T-cell (primary cell): ENCODE measurements at regions not wholly inside any gene's neighbourhood (a gene's known extent, or its start where the extent isn't known, plus 50 kb on each side); places are given as distances from the start of the nearest gene placed in this dataset.

Experiments
- ATAC-seq, 4 experiments: fragments of 200-7000 bp in 3 of 4; fragments of 150-1000 bp in 1 of 4; cut with Tn5 transposase; replicated peaks in 1 of 4; 1 replicate in 3 of 4; 2 replicates in 1 of 4; pipeline ENCODE4 v1.10.0; 2021; ENCODE audit warnings: moderate library complexity in 3 of 4, mild to moderate bottlenecking in 2 of 4, moderate number of reproducible peaks in 1 of 4
- CTCF ChIA-PET, 2 donors: fragments of 300-600 bp; sonication (Branson Sonifier 250); formaldehyde crosslinking; loops; one replicate each; lab custom pipeline; 2022; ENCODE audit warnings: antibody characterized with exemption in 2 of 2; lab: Charles Lee
- POLR2A ChIA-PET, 2 donors: fragments of 300-600 bp; sonication (Branson Sonifier 250); formaldehyde crosslinking; loops; one replicate each; lab custom pipeline; 2022; ENCODE audit warnings: antibody characterized with exemption in 2 of 2; lab: Charles Lee
- DNase-seq, 35 experiments: peaks; one replicate each; pipeline versions ENCODE4 v3.0.0 to v3.0.0-alpha.2; 2013 to 2023
- H3K27ac ChIP-seq: one replicate; pipeline ENCODE4 v1.5.1; 2013; ENCODE audit warnings: low read length
- H3K27me3 ChIP-seq, 2 experiments: replicated peaks in 1 of 2; 1 replicate in 1 of 2; 2 replicates in 1 of 2; pipeline versions ENCODE4 v1.6.1 to v1.7.0; 2013; ENCODE audit warnings: low read length in 1 of 2, mixed read lengths in 1 of 2; ENCODE audit not compliant: control insufficient read depth in 2 of 2, insufficient read depth in 2 of 2; ENCODE audit errors: extremely low read depth in 1 of 2
- H3K36me3 ChIP-seq, 2 donors: 1 replicate in 1 of 2; 2 replicates in 1 of 2; pipeline versions ENCODE4 v1.6.1 to v1.7.0; 2013; ENCODE audit warnings: low read length in 1 of 2; ENCODE audit not compliant: control insufficient read depth in 2 of 2, insufficient read depth in 1 of 2; ENCODE audit errors: extremely low read depth in 1 of 2
- H3K4me1 ChIP-seq, 2 experiments: 1 replicate in 1 of 2; 2 replicates in 1 of 2; pipeline versions ENCODE4 v1.6.1 to v1.7.0; 2013; ENCODE audit warnings: low read length in 2 of 2, mixed read lengths in 1 of 2; ENCODE audit not compliant: insufficient read depth in 2 of 2, control insufficient read depth in 1 of 2; ENCODE audit errors: extremely low read depth in 1 of 2
- H3K4me3 ChIP-seq, 2 donors: 1 replicate in 1 of 2; 2 replicates in 1 of 2; pipeline versions ENCODE4 v1.5.1 to v1.7.0; 2013; ENCODE audit warnings: mild to moderate bottlenecking in 2 of 2, low read length in 1 of 2, moderate library complexity in 1 of 2; ENCODE audit not compliant: control insufficient read depth in 1 of 2; ENCODE audit errors: extremely low read depth in 1 of 2
- H3K9me3 ChIP-seq: 2 replicates; pipeline ENCODE4 v1.7.0; 2013
- H3K27ac Mint-ChIP-seq, 2 donors: one replicate each; pipeline ENCODE4 v1.8.0; 2020 to 2021; ENCODE audit warnings: mild to moderate bottlenecking in 2 of 2, mixed read lengths in 2 of 2
- H3K27me3 Mint-ChIP-seq, 2 donors: one replicate each; pipeline ENCODE4 v1.8.0; 2021 to 2022; ENCODE audit warnings: mixed read lengths in 2 of 2
- H3K36me3 Mint-ChIP-seq: one replicate; pipeline ENCODE4 v1.8.0; 2021; ENCODE audit warnings: mixed read lengths
- H3K4me1 Mint-ChIP-seq, 3 donors: one replicate each; pipeline ENCODE4 v1.8.0; 2020 to 2022; ENCODE audit warnings: mixed read lengths in 3 of 3, mild to moderate bottlenecking in 1 of 3
- H3K4me3 Mint-ChIP-seq, 3 donors: one replicate each; pipeline ENCODE4 v1.8.0; 2020 to 2022; ENCODE audit warnings: mild to moderate bottlenecking in 3 of 3, mixed read lengths in 3 of 3, moderate library complexity in 3 of 3
- H3K9me3 Mint-ChIP-seq, 3 donors: one replicate each; pipeline ENCODE4 v1.8.0; 2020 to 2022; ENCODE audit warnings: mixed read lengths in 3 of 3
- WGBS: methylation state at CpG from one replicate; pipeline ENCODE4 v1.1.5; 2013; ENCODE audit warnings: missing lambda C conversion rate; ENCODE audit not compliant: insufficient coverage; 5-methylcytosine and 5-hydroxymethylcytosine counted together

- Histone ChIP-seq H3K27me3 (no peaks in the 10 kb centered on the region), H3K9me3 (no peaks in the 10 kb centered on the region), H3K27ac (no peak overlapping the region), H3K36me3 (no peaks in the 10 kb centered on the region), H3K4me3 (no peak overlapping the region), H3K4me1 (no peaks in the 10 kb centered on the region)
- no peaks in the 10 kb centered on the region for H3K27me3 Mint-ChIP-seq
- ChIA-PET POLR2A (no interaction called here), CTCF (no interaction called here)
- no peak for ATAC-seq
- no peak for DNase-seq
- H3K4me1 Mint-ChIP-seq: no peaks in the 10 kb centered on the region
- no peak overlapping the region for H3K27ac Mint-ChIP-seq
- H3K9me3 Mint-ChIP-seq: peaks cover 0 to 15% (median 7%) of the 10 kb centered on the region in 3 donors
- no peaks in the 10 kb centered on the region for H3K36me3 Mint-ChIP-seq
- H3K4me3 Mint-ChIP-seq: no peak overlapping the region
Observed at GRCh38 chr13:62595976-62596375, 1180.3 kb upstream of the PCDH20 start.

GRCh38 chr13:62593804-62594203 is 1178.2 kb upstream of the PCDH20 start:
- no peaks in the 10 kb centered on the region for H3K9me3 ChIP-seq
- peaks cover 6 to 22% (median 10%) of the 10 kb centered on the region in 3 donors for H3K9me3 Mint-ChIP-seq
- no peak overlapping the region for H3K4me3 Mint-ChIP-seq
- no peak for DNase-seq
- H3K27me3 ChIP-seq: no peaks in the 10 kb centered on the region
- H3K4me1 Mint-ChIP-seq: no peaks in the 10 kb centered on the region
- 83% methylated on average over 1 of the region's 2 CpGs for WGBS
- H3K27ac ChIP-seq: no peak overlapping the region
- no peak overlapping the region for H3K4me3 ChIP-seq
- ChIA-PET CTCF (no interaction called here), POLR2A (no interaction called here)
- H3K36me3 Mint-ChIP-seq: no peaks in the 10 kb centered on the region
- no peak for ATAC-seq
- no peak overlapping the region for H3K27ac Mint-ChIP-seq
- H3K4me1 ChIP-seq: no peaks in the 10 kb centered on the region
- H3K36me3 ChIP-seq: no peaks in the 10 kb centered on the region
- no peaks in the 10 kb centered on the region for H3K27me3 Mint-ChIP-seq

- DNase-seq (no peak), ATAC-seq (no peak)
- Mint-ChIP-seq H3K4me3 (no peak overlapping the region), H3K27ac (no peak overlapping the region), H3K4me1 (no peaks in the 10 kb centered on the region), H3K36me3 (no peaks in the 10 kb centered on the region), H3K27me3 (no peaks in the 10 kb centered on the region), H3K9me3 (peaks cover 0 to 8% (median 4%) of the 10 kb centered on the region in 3 donors)
- no peaks in the 10 kb centered on the region for H3K4me1 ChIP-seq
- 71% methylated on average over 1 of the region's 2 CpGs for WGBS
- POLR2A ChIA-PET: no interaction called here
- no peak overlapping the region for H3K4me3 ChIP-seq
- CTCF ChIA-PET: no interaction called here
- no peaks in the 10 kb centered on the region for H3K36me3 ChIP-seq
- no peaks in the 10 kb centered on the region for H3K27me3 ChIP-seq
- no peak overlapping the region for H3K27ac ChIP-seq
- H3K9me3 ChIP-seq: no peaks in the 10 kb centered on the region
Observed at GRCh38 chr13:62583466-62583865, 1167.8 kb upstream of the PCDH20 start.

GRCh38 chr13:62578402-62578801 is 1162.8 kb upstream of the PCDH20 start:
- Mint-ChIP-seq H3K4me1 (no peaks in the 10 kb centered on the region), H3K36me3 (no peaks in the 10 kb centered on the region), H3K27me3 (no peaks in the 10 kb centered on the region), H3K9me3 (peaks cover 0 to 24% (median 4%) of the 10 kb centered on the region in 3 donors), H3K27ac (no peak overlapping the region), H3K4me3 (no peak overlapping the region)
- no peak for DNase-seq
- no peak overlapping the region for H3K27ac ChIP-seq
- no peaks in the 10 kb centered on the region for H3K4me1 ChIP-seq
- ChIA-PET CTCF (no interaction called here), POLR2A (no interaction called here)
- H3K36me3 ChIP-seq: no peaks in the 10 kb centered on the region
- no peaks in the 10 kb centered on the region for H3K9me3 ChIP-seq
- H3K4me3 ChIP-seq: no peak overlapping the region
- H3K27me3 ChIP-seq: no peaks in the 10 kb centered on the region
- no peak for ATAC-seq

- no peaks in the 10 kb centered on the region for H3K4me1 Mint-ChIP-seq
- H3K36me3 Mint-ChIP-seq: no peaks in the 10 kb centered on the region
- no peak overlapping the region for H3K4me3 Mint-ChIP-seq
Observed at GRCh38 chr13:62564770-62565169, 1149.1 kb upstream of the PCDH20 start.

GRCh38 chr13:62563251-62563650 is 1147.6 kb upstream of the PCDH20 start:
- H3K4me1 Mint-ChIP-seq: no peaks in the 10 kb centered on the region
- CTCF ChIA-PET: no interaction called here
- H3K27ac Mint-ChIP-seq: no peak overlapping the region
- DNase-seq: no peak
- H3K4me3 ChIP-seq: no peak overlapping the region
- ATAC-seq: no peak
- no peaks in the 10 kb centered on the region for H3K4me1 ChIP-seq
- no peak overlapping the region for H3K27ac ChIP-seq
- H3K9me3 Mint-ChIP-seq: peaks cover 4 to 17% (median 15%) of the 10 kb centered on the region in 3 donors
- no peaks in the 10 kb centered on the region for H3K27me3 ChIP-seq
- no peaks in the 10 kb centered on the region for H3K9me3 ChIP-seq
- no CpG with 5 or more reads among the region's 1 CpG for WGBS
- H3K36me3 Mint-ChIP-seq: no peaks in the 10 kb centered on the region
- no peaks in the 10 kb centered on the region for H3K36me3 ChIP-seq
- no peak overlapping the region for H3K4me3 Mint-ChIP-seq
- POLR2A ChIA-PET: no interaction called here
- no peaks in the 10 kb centered on the region for H3K27me3 Mint-ChIP-seq

More at GRCh38 chr13:62564770-62565169, 1149.1 kb upstream of the PCDH20 start:
- WGBS: 72% methylated on average over 3 of the region's 3 CpGs
- no peak for DNase-seq
- H3K9me3 ChIP-seq: no peaks in the 10 kb centered on the region
- Mint-ChIP-seq H3K9me3 (peaks cover 0 to 22% (median 18%) of the 10 kb centered on the region in 3 donors), H3K27ac (no peak overlapping the region), H3K27me3 (no peaks in the 10 kb centered on the region)
- H3K36me3 ChIP-seq: no peaks in the 10 kb centered on the region
- POLR2A ChIA-PET: no interaction called here
- H3K27me3 ChIP-seq: no peaks in the 10 kb centered on the region
- CTCF ChIA-PET: no interaction called here
- no peak overlapping the region for H3K4me3 ChIP-seq
- no peak for ATAC-seq
- H3K4me1 ChIP-seq: no peaks in the 10 kb centered on the region
- no peak overlapping the region for H3K27ac ChIP-seq

- no peak for DNase-seq
- POLR2A ChIA-PET: no interaction called here
- no peaks in the 10 kb centered on the region for H3K27me3 Mint-ChIP-seq
- H3K36me3 Mint-ChIP-seq: no peaks in the 10 kb centered on the region
- Histone ChIP-seq H3K4me3 (no peak overlapping the region), H3K9me3 (no peaks in the 10 kb centered on the region), H3K36me3 (no peaks in the 10 kb centered on the region), H3K27me3 (no peaks in the 10 kb centered on the region), H3K4me1 (no peaks in the 10 kb centered on the region), H3K27ac (no peak overlapping the region)
- H3K4me1 Mint-ChIP-seq: no peaks in the 10 kb centered on the region
- CTCF ChIA-PET: no interaction called here
- H3K4me3 Mint-ChIP-seq: no peak overlapping the region
- peaks cover 8 to 9% (median 8%) of the 10 kb centered on the region in 3 donors for H3K9me3 Mint-ChIP-seq
- H3K27ac Mint-ChIP-seq: no peak overlapping the region
- WGBS: no CpG with 5 or more reads among the region's 1 CpG
- no peak for ATAC-seq
Observed at GRCh38 chr13:62556978-62557377, 1141.3 kb upstream of the PCDH20 start.
